OCI-LY7 (cell line): ENCODE measurements at regions not wholly inside any gene's neighbourhood (a gene's known extent, or its start where the extent isn't known, plus 50 kb on each side); places are given as distances from the start of the nearest gene placed in this dataset.

Experiments
- CTCF ChIP-seq: fragments of 200-600 bp; sonication (generic); conservative IDR thresholded peaks from 2 replicates; pipeline ENCODE4 v1.5.1; 2014; ENCODE audit warnings: mild to moderate bottlenecking, antibody characterized with exemption, low read length, moderate library complexity, mixed read lengths
- EZH2phosphoT487 ChIP-seq: fragments of 200-600 bp; sonication (generic); IDR thresholded peaks from 2 replicates; pipeline ENCODE4 v1.6.1; 2018; ENCODE audit warnings: low read depth, borderline replicate concordance, mild to moderate bottlenecking, mixed run types, antibody characterized with exemption, low read length, moderate library complexity, mixed read lengths

DNA sequence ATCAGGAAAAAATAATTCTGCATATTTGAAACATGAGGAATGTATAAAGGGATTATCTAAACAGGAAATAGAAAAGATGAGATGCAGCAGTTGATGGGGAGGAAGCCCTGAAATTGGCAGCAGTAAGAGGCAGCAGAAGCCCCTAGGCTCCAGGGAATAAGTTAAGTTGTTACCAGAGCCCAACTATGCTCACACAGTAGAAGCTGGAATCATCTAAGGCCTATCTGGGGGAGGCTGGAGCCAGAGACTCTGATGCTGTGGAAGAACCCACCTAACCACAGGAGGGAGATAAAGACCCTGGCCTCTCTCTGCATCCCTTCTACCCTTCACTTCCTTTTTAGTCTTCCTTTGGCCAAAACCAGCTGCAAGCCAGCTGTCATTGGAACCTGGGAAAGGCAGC is 519.7 kb downstream of the DIPK2A start:
- TF ChIP-seq CTCF (no peak), EZH2phosphoT487 (no peak)
